ENCODE measurements at regions not wholly inside any gene's neighbourhood (a gene's known extent, or its start where the extent isn't known, plus 50 kb on each side); places are given as distances from the start of the nearest gene placed in this dataset.

- no peaks in the 10 kb centered on the region for H3K36me3 ChIP-seq
- WGBS, 5 donors, result 88 to 97% (median 94%) methylated on average over 2 of the region's 2 CpGs
- DNase-seq, result no peak
- H3K27ac ChIP-seq, result no peak overlapping the region
- no peak for TF ChIP-seq POLR2A (IDR thresholded peaks at IDR 0.05)
- TF ChIP-seq, protein P1, sequence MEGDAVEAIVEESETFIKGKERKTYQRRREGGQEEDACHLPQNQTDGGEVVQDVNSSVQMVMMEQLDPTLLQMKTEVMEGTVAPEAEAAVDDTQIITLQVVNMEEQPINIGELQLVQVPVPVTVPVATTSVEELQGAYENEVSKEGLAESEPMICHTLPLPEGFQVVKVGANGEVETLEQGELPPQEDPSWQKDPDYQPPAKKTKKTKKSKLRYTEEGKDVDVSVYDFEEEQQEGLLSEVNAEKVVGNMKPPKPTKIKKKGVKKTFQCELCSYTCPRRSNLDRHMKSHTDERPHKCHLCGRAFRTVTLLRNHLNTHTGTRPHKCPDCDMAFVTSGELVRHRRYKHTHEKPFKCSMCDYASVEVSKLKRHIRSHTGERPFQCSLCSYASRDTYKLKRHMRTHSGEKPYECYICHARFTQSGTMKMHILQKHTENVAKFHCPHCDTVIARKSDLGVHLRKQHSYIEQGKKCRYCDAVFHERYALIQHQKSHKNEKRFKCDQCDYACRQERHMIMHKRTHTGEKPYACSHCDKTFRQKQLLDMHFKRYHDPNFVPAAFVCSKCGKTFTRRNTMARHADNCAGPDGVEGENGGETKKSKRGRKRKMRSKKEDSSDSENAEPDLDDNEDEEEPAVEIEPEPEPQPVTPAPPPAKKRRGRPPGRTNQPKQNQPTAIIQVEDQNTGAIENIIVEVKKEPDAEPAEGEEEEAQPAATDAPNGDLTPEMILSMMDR (IDR thresholded peaks at IDR 0.05), result no peak
- TF ChIP-seq EP300 (IDR thresholded peaks at IDR 0.05), result no peak
- TF ChIP-seq POLR2AphosphoS5 (IDR thresholded peaks at IDR 0.05), result no peak
- no peaks in the 10 kb centered on the region for H3K27me3 ChIP-seq
- no peaks in the 10 kb centered on the region for H3K4me1 ChIP-seq
- intact Hi-C loops (cut with DNase I; ENCODE audit: low total_unique reads), result no loop called here
- H3K4me3 ChIP-seq, result no peak overlapping the region
- H3K9me3 ChIP-seq, result no peaks in the 10 kb centered on the region
Measured at GRCh38 chr9:22548625-22549024, 102.0 kb downstream of the DMRTA1 start.

DNA sequence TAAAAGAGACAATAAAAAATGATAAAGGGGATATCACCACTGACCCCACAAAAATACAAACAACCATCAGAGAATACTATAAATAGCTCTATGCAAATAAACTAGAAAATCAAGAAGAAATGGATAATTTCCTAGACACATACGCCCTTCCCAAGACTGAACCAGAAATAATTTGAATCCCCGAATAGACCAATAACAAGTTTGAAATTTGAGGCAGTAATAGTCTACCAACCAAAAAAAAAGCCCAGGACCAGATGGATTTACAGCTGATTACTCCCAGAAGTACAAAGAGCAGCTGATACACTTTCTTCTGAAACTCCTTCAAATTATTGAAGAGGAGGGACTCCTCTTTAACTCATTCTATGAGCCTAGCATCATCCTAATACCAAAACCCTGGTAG, 128.1 kb downstream of the DMRTA1 start:
- no peaks in the 10 kb centered on the region for H3K4me1 ChIP-seq
- H3K36me3 ChIP-seq, result no peaks in the 10 kb centered on the region
- intact Hi-C loops (cut with DNase I; ENCODE audit: low total_unique reads), result no loop called here
- no peak overlapping the region for H3K27ac ChIP-seq
- peaks cover 0 to 74% (median 22%) of the 10 kb centered on the region in 4 donors for H3K9me3 ChIP-seq
- H3K4me3 ChIP-seq, result no peak overlapping the region
- no peak for DNase-seq
- H3K27me3 ChIP-seq, result no peaks in the 10 kb centered on the region
- 82 to 96% (median 91%) methylated on average over 2 of the region's 2 CpGs for WGBS, 5 donors
- TF ChIP-seq EP300 (IDR thresholded peaks at IDR 0.05) (no peak), POLR2A (IDR thresholded peaks at IDR 0.05) (no peak), POLR2AphosphoS5 (IDR thresholded peaks at IDR 0.05) (no peak)
- TF ChIP-seq, protein P1 (IDR thresholded peaks at IDR 0.05), result no peak

GRCh38 chr9:22580788-22581187, 134.2 kb downstream of the DMRTA1 start:
- Histone ChIP-seq H3K4me1 (no peaks in the 10 kb centered on the region), H3K4me3 (no peak overlapping the region), H3K36me3 (no peaks in the 10 kb centered on the region), H3K27me3 (no peaks in the 10 kb centered on the region), H3K9me3 (peaks cover 0 to 46% (median 17%) of the 10 kb centered on the region in 4 donors), H3K27ac (no peak overlapping the region)
- no peak for DNase-seq
- intact Hi-C loops (cut with DNase I; ENCODE audit: low total_unique reads), result no loop called here
- TF ChIP-seq POLR2AphosphoS5 (IDR thresholded peaks at IDR 0.05) (no peak), EP300 (IDR thresholded peaks at IDR 0.05) (no peak), POLR2A (IDR thresholded peaks at IDR 0.05) (no peak)
- TF ChIP-seq, protein P1 (IDR thresholded peaks at IDR 0.05), result no peak
- 50 to 77% (median 71%) methylated on average over 4 of the region's 4 CpGs for WGBS, 5 donors

- H3K36me3 ChIP-seq, result no peaks in the 10 kb centered on the region
- H3K9me3 ChIP-seq, result peaks cover 0 to 36% (median 14%) of the 10 kb centered on the region in 4 donors
- intact Hi-C loops (cut with DNase I; ENCODE audit: low total_unique reads), result no loop called here
- TF ChIP-seq POLR2AphosphoS5 (IDR thresholded peaks at IDR 0.05) (no peak), POLR2A (IDR thresholded peaks at IDR 0.05) (no peak), EP300 (IDR thresholded peaks at IDR 0.05) (no peak)
- TF ChIP-seq, protein P1 (IDR thresholded peaks at IDR 0.05), result no peak
- H3K4me3 ChIP-seq, result no peak overlapping the region
- no peak overlapping the region for H3K27ac ChIP-seq
- no peaks in the 10 kb centered on the region for H3K27me3 ChIP-seq
- no peak for DNase-seq
- H3K4me1 ChIP-seq, result no peaks in the 10 kb centered on the region
Measured at GRCh38 chr9:22582221-22582620, 135.6 kb downstream of the DMRTA1 start.
